Pons (tissue), 1 donor: ENCODE measurements at regions not wholly inside any gene's neighbourhood (a gene's known extent, or its start where the extent isn't known, plus 50 kb on each side); places are given as distances from the start of the nearest gene placed in this dataset.
A peak's percentile ranks its signal among the peaks of the same experiment; 100 is the strongest.

Source experiments
- DNase-seq: peaks from one replicate; pipeline ENCODE4 v3.0.0-alpha.2; 2016; ENCODE audit warnings: low spot score

GRCh38 chr6:144728804-144729203 lies 443.7 kb downstream of the UTRN start:
- no peak for DNase-seq

DNA sequence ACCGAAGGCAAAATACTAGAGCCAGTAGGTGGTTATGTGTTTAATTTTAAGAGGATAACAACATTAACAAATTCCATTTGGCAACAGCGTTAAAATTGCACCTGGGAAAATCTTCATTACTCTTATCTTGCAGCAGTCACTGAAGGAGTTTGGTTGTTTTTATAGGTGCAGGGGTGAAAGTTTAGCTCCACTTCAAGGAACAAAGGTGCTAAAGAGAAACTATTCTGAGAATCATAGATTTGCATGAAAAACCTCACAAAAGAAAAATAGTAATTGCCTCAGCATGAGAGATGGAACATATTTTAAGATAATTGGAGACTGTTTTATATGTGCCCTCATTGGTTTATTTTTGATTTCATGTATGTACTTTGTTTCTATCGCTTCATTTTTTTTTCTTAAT lies 444.4 kb downstream of the UTRN start:
- DNase-seq = no peak

DNA sequence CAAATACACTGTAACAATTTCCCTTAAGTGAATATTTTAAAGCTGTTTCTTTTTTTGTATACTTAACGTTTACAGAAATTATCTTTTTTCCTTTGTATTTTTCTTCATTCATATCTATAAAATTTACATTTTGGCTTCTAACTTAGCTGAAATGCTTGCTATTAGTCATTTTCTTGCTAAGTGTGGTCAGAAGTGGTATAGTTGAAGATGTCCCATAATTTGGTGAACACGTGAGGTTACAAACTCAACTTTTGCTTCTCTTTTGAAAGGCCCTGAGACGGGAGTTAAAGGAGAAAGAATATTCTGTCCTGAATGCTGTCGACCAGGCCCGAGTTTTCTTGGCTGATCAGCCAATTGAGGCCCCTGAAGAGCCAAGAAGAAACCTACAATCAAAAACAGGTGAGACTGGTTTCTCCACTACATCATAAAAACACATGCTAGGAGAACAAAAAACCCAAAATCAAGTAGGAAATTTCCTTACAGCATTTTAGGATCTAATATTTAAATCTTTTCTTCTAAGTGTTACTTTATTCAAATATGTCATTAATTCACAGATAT lies 445.0 kb downstream of the UTRN start:
- DNase-seq = no peak

GRCh38 chr6:144731229-144731628 lies 446.1 kb downstream of the UTRN start:
- no peak for DNase-seq

DNA sequence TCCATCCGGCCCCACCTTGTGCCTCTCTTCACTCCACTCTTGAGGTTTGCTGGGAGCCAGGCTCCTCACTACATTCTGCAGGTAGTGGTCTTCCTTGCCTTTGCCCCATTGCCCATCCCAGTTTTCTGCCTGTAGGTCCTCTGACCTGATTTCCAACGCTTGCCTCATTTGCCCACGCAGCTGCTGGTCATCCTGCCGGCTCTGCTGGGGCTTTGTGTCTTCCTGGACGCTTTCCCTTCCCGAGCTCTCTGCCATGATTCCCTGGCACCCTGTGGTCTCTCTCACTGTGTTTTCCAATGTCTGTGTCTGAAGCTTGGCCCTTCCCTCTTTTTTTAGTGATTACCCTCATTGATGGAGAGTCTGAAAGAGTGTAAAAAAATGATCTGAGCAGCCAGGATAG lies 451.6 kb downstream of the UTRN start:
- DNase-seq = no peak

GRCh38 chr6:144737998-144738397 lies 452.9 kb downstream of the UTRN start:
- DNase-seq = no peak

- no peak for DNase-seq
These were observed 454.7 kb downstream of the UTRN start for GRCh38 chr6:144739873-144740272.

GRCh38 chr6:144741659-144742058 lies 456.5 kb downstream of the UTRN start:
- no peak for DNase-seq

DNA sequence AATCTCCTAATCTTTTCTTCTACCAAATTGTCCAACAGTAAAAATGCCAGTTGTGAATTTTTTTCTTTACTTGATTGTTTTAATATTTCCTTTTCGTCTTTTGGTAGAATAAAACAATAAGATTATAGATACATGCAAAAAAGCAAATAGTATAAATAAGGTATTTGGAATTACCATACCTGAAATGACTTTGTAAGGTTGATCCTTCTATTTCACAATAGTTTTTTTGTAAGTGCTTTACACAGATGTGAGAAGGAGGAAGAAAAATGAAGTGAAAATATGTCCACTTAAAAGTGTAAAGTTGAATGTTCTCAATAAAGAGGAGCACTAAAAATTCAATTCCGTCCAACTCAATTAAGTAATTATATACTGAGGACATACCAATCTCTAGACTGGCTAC lies 457.6 kb downstream of the UTRN start:
- no peak for DNase-seq

DNA sequence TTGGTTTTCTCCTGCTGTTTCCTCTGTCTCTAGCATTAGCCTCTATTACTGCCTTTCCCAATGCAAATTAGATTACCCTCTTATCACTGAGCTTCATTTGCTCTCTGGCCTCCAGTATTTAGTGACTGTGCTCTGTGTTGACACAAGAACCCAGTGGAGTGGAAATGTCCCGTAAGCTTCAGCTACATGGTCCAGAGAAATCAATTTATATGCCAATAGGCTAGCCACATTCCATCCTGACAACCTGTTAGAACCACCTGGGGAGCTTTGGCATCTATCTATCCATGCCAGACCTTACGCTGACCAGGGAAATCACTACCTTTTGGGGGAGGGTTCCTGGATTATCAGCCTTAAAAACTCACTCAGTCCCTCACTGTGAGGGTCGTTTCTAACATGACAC lies 459.6 kb downstream of the UTRN start:
- no peak for DNase-seq

GRCh38 chr6:144745439-144745838 lies 460.3 kb downstream of the UTRN start:
- no peak for DNase-seq

DNA sequence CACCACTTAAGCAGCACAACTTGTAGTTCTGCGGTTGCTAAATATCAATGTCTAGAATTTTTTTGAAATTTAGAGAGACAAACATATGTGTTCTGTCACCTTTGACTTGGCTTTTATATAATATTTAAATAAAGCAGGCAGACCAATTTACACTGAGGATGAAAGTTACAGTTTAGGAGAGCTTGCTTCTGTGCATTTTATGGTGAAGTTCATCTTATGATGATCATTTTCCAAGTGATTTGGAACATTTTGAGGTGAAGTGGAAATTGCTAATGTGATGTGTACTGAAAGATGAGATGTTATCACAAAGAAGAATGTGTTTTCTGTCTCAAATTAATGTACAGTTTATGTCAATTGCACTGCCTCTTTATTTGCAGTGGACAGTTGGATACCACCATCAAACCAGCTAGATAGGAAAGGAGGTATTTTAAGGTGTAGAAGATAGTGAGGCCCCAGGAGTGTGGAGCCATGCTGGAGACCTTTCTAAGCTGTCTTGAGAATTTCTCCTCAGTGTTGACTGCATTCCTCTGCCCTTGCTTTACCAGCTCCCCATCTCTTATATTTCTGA lies 461.9 kb downstream of the UTRN start:
- no peak for DNase-seq

GRCh38 chr6:144749263-144749662 lies 464.1 kb downstream of the UTRN start:
- DNase-seq = no peak

DNA sequence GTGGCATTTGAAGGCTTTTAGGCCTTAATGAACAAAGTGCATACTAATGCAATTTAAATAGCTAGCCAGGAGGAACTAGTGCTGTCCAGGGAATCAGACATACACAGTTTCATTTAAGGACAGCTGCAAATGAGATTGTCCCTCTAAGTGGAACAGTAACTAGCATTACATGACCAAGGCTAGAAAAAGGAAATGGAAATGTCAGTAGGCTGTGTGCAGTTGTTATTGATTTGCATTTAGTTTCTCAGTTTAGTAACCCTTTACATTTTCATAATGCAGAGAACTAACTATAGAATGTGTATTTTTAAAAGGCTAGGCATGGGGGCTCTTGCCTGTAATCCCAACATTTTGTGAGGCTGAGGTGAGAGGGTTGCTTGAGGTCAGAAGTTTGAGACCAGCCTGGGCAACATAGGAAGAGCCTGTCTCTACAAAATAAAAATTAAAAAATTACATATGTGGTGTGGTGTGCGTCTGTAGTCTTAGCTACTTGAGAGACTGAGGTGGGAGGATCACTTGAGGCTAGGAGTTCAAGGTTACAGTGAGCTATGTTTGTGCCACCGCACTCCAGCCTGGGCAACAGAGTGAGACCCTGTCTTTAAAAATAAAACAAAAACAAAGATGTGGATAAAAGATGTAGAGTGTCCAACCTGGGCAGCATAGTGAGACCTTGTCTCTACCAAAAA lies 468.0 kb downstream of the UTRN start:
- DNase-seq = no peak

GRCh38 chr6:144756469-144756868 lies 471.3 kb downstream of the UTRN start:
- DNase-seq = no peak

DNA sequence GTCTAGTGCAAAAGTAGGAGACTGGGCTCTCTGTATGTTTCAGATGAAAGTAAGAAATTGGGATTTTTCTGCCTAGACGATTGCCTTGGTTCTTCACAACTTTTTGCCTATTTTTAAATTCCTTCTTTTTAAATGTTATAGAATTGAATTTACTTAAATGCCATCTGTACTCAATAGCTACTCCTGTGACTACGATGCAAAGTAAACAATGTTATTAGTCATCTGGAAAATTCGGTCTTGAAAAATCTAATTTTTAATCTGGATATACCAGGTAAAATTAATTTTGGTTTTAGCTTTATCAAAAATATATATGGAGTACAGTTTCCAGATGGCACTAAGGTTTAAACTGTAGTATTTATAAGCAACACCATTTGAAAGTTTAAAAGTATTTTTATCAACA lies 472.2 kb downstream of the UTRN start:
- DNase-seq = no peak

GRCh38 chr6:144757730-144758129 lies 472.6 kb downstream of the UTRN start:
- no peak for DNase-seq

DNA sequence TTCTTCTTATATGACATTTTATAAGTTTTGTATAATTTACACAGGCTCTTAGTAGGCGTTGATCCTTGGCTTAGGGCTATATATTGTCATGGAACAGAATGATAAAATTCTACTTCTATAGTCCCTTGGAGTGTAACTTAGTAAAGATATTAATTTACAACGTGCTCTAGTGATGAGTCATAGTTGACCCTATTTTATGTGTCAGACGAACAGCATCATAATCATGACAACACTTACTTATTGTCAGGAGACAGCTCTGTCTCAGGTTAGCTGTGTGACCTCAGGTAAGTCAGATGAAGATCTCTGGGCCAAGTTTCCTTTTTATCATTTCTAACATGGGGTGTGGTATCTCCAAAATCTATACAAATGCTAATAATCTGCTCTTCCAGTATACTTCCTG lies 473.5 kb downstream of the UTRN start:
- DNase-seq = no peak

- no peak for DNase-seq
These were observed 477.3 kb downstream of the UTRN start for GRCh38 chr6:144762469-144762868.

DNA sequence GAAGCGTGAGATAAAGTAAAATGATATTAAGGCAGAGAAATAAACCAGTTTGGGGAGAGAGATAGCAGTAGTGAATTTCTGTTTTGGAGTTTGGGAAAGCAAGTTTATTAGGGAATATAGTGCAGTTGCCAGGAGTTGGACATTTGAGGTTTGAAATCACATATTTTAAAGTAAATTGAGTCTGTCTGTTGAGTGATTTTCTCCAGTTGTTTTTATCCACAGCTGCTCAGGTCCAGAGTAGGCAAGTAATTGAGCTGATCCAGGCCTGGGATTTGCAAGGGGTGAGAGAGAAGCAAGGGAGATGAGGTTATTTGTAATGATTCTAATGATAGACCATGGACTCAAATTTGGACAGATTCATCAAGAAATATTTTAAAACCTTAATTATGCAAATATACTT lies 481.9 kb downstream of the UTRN start:
- DNase-seq = no peak

DNA sequence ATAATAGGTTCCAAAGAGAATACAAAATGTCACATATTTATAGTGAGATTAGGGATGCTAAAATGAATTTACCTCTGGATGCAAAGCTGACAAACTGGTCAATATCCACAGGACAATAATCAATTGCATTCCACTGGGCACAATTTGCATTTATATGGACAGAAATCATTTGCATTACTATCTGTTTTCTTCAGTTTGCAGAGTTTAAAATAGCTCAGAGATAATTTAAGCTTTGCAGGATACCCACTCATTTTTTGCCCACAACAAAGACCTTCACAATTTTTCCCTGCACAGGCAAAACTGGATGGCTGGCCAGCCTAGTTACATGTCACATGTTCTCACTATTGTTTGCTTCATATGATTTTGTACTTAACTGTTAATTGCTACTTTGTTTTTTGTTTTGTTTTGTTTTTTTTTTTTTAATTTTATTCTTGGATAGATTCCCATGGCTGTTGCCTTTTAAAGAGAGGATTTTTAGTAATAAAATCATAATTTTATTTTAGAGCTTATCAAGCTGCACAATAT lies 483.5 kb downstream of the UTRN start:
- no peak for DNase-seq

DNA sequence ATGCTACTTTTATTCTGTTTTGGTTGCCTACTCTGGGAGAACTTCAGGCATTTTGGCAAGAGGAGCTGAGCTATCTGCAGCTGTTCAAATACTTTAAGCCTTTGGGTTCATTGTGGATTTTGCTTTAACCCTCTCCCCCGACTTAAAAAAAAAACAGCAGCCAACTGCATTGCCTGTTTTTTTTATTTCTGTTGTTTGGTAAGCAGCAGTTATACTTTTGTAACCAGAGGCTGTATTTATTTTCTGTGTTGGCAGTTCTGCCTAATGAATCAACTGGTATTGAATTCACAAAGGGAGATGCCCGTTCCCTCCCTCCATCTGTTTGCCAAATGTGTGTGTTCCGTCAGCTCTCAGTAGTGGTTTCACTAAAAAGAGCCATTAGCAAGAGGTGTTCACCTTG lies 484.0 kb downstream of the UTRN start:
- peak; percentile 27 for DNase-seq

DNA sequence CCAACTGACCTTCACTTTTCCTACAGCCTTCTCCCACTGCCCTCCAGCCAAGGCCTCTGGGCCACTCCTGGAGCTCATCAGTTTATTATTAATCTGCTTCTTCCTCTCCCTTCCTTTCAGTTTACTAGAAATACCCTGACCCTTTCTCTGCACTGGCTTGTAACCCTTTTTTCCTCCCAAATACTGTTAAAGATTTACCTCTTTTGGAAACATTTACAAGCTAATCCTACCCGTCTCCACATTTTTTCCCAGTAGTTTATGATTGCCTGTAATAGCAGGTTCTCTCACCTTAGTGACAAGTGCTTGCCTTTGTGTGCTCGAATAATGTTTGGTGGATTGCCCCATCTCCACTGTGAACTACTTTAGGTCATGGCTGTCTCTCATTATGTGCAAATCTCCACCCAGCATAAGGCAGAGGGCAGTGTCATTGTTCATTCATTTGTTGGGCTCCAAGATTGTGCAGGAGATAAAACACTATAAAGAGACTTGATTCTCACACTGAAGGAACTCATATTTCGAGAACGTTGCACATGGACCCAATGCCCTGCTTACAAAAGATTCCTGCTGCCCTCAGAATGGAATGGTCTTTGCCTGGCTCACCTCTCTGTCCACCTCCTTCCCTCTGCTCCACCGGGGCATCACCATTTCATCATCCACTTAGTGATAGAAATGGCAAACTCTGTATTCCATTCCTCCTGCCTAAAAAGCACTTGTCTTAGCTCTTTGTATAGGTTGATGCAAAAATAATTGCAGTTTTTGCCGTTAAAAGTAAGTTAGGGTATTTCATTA lies 491.1 kb downstream of the UTRN start:
- DNase-seq = no peak
